HepG2 (cell line): ENCODE measurements at regions not wholly inside any gene's neighbourhood (a gene's known extent, or its start where the extent isn't known, plus 50 kb on each side); places are given as distances from the start of the nearest gene placed in this dataset.

Experiments used
- CTCF ChIP-seq: sonication (generic); formaldehyde crosslinking; IDR thresholded peaks from 2 replicates; pipeline ENCODE4 v1.5.0; 2020; ENCODE audit warnings: mild to moderate bottlenecking, missing genetic modification reagents, moderate library complexity
- MXD3 ChIP-seq: IDR thresholded peaks from 2 replicates; pipeline ENCODE4 v1.6.1; 2016; ENCODE audit warnings: mild to moderate bottlenecking, missing biosample characterization, missing genetic modification reagents
- STAT5B ChIP-seq: sonication (generic); formaldehyde crosslinking; IDR thresholded peaks from 2 replicates; pipeline ENCODE4 v1.4.0; 2020; ENCODE audit warnings: missing genetic modification reagents
- ZBTB26 ChIP-seq: IDR thresholded peaks from 2 replicates; pipeline ENCODE4 v1.6.1; 2016; ENCODE audit warnings: missing compliant biosample characterization, missing genetic modification reagents, borderline replicate concordance
- ZNF619 ChIP-seq: sonication (generic); formaldehyde crosslinking; IDR thresholded peaks from 2 replicates; pipeline ENCODE4 v1.4.0; 2020; ENCODE audit warnings: mild to moderate bottlenecking, missing genetic modification reagents

GRCh38 chr10:112006831-112007230, 176.7 kb downstream of the GPAM start:
- TF ChIP-seq ZNF619 (CRISPR knock-in tag) = no peak
- TF ChIP-seq CTCF = no peak
- no peak for TF ChIP-seq MXD3 (CRISPR knock-in tag)
- no peak for TF ChIP-seq ZBTB26 (CRISPR knock-in tag)
- TF ChIP-seq STAT5B = no peak
